GM18508 (cell line): ENCODE measurements at regions not wholly inside any gene's neighbourhood (a gene's known extent, or its start where the extent isn't known, plus 50 kb on each side); places are given as distances from the start of the nearest gene placed in this dataset.

ENCODE experiments used
- ATAC-seq: cut with Tn5 transposase; IDR thresholded peaks from one replicate; pipeline ENCODE4 v1.9.1; 2021; ENCODE audit warnings: moderate number of reproducible peaks; ENCODE audit not compliant: insufficient read depth, unreplicated experiment

DNA sequence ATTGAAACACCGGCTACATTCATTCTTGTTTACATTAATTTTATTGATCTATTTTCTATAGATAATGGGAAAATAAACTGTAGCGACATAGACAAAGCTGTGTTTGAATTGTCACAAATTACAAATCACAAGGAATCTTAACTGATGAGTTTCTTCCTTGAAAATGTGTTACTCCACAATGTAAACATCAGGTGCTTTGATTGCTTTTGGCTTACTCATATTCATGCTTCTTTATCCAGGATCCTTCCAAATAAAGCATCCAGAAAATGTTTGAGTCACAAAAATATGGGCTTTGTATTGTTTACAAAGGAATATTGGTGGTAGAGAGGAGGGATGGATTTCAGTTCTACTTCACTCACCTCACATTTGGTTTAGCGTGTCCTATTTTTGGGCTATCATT is 64.0 kb downstream of the BMP2 start:
- no peak for ATAC-seq

DNA sequence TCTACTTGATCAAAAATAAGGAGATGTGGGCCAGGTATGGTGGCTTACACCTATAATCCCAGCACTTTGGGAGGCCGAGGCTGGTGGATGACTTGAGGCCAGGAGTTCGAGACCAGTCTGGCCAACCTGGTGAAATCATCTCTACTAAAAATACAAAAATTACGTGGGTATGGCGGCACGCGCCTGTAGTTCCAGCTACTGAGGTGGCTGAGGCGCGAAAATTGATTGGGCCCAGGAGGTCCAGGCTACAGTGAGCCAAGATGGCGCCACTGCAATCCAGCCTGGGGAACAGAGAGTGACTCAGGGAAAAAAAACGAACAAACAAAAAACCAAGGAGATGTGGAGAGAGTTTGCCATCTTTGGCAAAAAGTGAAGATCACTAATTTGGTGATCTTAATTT is 65.3 kb downstream of the BMP2 start:
- no peak for ATAC-seq

GRCh38 chr20:6835609-6836008 is 68.1 kb downstream of the BMP2 start:
- no peak for ATAC-seq

- ATAC-seq: no peak
Measured at GRCh38 chr20:6836821-6837374, 69.4 kb downstream of the BMP2 start.

GRCh38 chr20:6837730-6838129 is 70.2 kb downstream of the BMP2 start:
- no peak for ATAC-seq

- ATAC-seq: no peak
Measured at GRCh38 chr20:6838181-6838826, 70.8 kb downstream of the BMP2 start.

- no peak for ATAC-seq
Measured at GRCh38 chr20:6841128-6841527, 73.6 kb downstream of the BMP2 start.

- no peak for ATAC-seq
Measured at GRCh38 chr20:6845141-6845540, 77.7 kb downstream of the BMP2 start.

GRCh38 chr20:6848041-6848440 is 80.6 kb downstream of the BMP2 start:
- no peak for ATAC-seq

GRCh38 chr20:6848992-6849391 is 81.5 kb downstream of the BMP2 start:
- ATAC-seq: no peak

GRCh38 chr20:6851136-6851535 is 83.7 kb downstream of the BMP2 start:
- no peak for ATAC-seq

- ATAC-seq: no peak
Measured at GRCh38 chr20:6852478-6852877, 85.0 kb downstream of the BMP2 start.

DNA sequence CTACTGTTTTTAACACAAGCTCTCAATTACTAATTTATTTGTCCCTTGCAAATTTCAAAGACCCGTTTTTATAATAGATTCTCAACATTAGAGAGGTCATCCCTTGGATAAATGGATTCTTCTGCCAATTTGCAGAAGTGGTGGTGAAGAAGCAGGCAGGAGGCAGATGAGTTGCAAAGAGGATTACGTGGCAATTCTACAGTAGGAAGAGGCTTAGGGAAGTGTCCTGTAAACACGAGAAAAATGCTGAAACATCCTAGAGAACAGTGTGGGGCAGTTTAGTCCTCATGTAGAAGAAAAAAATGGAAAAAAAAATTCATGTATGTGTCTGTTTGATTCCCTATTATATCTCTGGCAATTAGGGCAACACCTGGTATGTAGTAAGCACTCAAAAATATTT is 87.6 kb downstream of the BMP2 start:
- ATAC-seq: no peak

GRCh38 chr20:6855796-6856195 is 88.3 kb downstream of the BMP2 start:
- ATAC-seq: no peak

DNA sequence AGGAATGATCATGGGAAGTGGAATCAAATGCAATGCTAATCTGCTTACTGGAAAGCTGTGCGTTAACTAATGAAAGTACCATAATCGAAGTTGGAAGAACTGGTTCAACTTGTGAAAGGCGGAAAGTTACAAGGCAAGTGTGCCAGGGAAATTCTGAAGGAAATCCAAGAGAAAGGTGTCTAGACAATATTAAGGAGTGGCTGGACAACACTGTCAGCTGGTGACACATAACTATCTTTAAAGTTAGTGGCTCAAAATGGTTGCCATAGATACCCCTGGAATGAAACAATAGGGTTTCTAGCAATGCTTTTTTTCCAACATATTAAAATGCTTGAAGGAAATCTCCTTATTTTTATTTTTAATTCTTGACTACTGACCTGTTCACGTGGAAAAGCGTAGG is 90.4 kb downstream of the BMP2 start:
- no peak for ATAC-seq

DNA sequence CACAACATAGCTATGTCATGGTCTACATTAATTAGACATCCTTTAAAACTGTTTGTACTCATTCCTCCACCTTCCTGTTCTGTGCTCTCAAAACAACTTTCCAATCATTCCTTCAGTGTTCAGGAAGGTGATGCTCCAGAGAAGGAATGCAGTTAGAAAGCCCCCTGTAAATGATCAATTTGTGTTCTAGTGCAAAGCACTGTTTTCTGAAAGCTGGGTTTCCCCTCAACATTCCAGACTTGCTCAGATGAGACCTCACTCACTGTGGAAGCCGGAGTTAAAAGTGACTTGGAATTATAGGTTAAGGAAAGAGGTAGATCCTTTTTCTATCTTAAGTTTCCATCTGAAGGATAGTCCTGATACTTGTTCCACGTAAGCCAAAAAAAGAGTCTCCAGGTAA is 95.9 kb downstream of the BMP2 start:
- no peak for ATAC-seq

DNA sequence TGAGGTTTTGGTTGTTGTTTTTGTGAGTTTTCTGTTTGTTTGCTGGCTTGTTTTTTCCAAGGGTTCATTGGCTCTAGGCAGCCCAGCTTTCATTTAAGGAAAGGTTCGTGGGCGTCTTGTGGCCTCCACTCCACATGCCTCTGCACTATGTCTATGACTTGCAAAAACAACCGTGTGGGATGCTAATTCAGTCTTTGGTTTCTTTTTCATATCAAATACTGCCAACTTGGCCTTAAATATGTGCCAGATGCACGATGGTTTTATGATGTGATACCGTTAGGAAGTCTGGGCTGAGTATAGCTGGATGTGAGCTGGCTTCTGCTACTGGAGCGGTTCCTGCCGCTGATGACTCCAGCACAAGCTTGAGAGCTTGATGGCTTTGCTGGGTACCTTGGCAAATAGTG is 96.3 kb downstream of the BMP2 start:
- ATAC-seq: no peak

DNA sequence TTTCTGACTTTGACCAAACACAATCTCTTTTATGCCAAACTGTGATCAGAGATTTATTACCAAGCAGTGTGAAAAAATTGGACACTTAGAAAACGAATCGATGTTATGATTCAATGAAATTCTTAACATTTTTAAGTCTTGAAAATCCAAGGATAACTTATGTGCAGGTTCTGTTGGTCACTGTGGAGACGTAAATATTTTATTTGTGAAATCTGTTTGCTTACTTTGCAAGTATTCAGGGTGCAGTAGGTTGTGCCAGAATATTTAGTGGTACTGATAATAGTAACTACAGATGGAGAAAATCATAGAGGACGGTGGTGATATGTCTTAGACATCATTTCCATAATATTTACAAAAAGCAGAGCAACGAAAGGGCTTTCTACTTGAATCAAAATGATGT is 97.3 kb downstream of the BMP2 start:
- no peak for ATAC-seq

GRCh38 chr20:6866741-6867140 is 99.3 kb downstream of the BMP2 start:
- no peak for ATAC-seq

- ATAC-seq: no peak
Measured at GRCh38 chr20:6868861-6869260, 101.4 kb downstream of the BMP2 start.

DNA sequence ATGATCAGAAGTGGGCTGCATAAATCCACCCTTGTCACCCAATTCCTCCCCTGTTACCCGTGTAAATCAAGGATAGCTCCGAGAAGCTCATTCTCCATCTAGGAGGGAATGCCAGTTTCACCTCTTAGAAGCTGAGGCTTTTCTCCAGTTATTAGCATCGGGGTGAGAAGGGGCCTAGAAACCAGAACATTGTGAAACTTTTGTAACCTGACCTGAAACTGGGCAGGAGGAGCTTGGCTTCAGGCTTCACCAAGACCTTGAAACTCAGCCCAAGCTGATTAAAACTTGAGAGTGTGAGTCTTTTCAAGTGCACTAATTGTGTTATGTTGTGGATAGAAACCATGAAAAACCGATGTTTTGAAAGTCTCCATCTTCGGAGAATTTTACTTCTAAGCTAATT is 103.1 kb downstream of the BMP2 start:
- no peak for ATAC-seq

DNA sequence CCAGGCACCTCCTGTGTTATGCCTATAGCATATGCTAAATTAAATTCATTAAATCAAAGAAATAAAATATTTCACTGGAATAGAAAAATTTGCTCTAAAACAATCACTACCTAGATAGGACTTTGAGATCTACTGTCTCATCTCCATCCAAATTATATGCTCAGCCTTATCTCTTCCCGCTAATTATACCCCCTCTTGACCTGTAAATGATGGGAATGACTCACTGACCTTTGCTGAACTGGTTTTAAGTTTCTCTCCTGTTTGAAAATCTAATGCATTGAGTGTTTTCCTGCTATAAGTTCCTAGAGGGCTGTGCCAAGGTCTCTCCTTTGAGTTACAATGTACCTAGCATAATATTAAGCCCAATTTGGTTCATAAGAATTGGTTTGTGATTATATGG is 110.1 kb downstream of the BMP2 start:
- ATAC-seq: no peak
